GM23248 (cell line): ENCODE measurements at regions not wholly inside any gene's neighbourhood (a gene's known extent, or its start where the extent isn't known, plus 50 kb on each side); places are given as distances from the start of the nearest gene placed in this dataset.

ENCODE experiments used
- EZH2 ChIP-seq: fragments of 200-600 bp; sonication (generic); IDR thresholded peaks from 2 replicates; pipeline ENCODE4 v1.6.1; 2018; ENCODE audit warnings: antibody characterized with exemption, mild to moderate bottlenecking; ENCODE audit not compliant: insufficient read depth, poor library complexity, severe bottlenecking
- EZH2phosphoT487 ChIP-seq: fragments of 200-600 bp; sonication (generic); IDR thresholded peaks from 2 replicates; pipeline ENCODE4 v1.6.1; 2018; ENCODE audit warnings: antibody characterized with exemption, moderate library complexity, mild to moderate bottlenecking, low read depth; ENCODE audit not compliant: insufficient read depth

DNA sequence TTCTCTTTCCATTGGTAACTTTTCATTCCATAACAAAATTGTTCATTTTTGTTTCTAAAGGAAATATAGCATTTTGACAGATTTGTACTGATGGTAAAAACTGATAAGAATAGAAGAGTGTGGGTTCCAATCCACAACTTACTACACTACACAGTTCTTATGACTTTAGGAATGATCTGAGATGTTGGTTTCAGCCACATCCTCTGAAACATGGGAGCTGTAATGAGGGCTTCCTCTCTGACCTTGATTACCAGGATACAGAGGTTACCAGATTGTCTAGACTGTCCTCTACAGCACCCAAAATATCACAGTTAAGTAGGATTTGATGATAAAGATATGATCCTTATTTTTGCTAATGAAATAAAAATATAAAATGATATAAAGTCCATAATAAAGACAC, 1184.6 kb downstream of the FLRT2 start:
- TF ChIP-seq EZH2, result no peak
- TF ChIP-seq EZH2phosphoT487, result no peak
